Lung (tissue), 11 donors: ENCODE measurements at regions not wholly inside any gene's neighbourhood (a gene's known extent, or its start where the extent isn't known, plus 50 kb on each side); places are given as distances from the start of the nearest gene placed in this dataset.

Source experiments
- ATAC-seq: fragments of 200-7000 bp; cut with Tn5 transposase; one replicate; pipeline ENCODE4 v1.9.1; 2020; ENCODE audit warnings: moderate number of reproducible peaks; ENCODE audit not compliant: insufficient read depth, low FRiP score
- DNase-seq, 3 donors: peaks; one replicate each; pipeline ENCODE4 v3.0.0-alpha.2; 2013 to 2017
- H3K27ac ChIP-seq, 2 donors: one replicate each; pipeline ENCODE4 v1.5.1; 2013; ENCODE audit warnings: mild to moderate bottlenecking in 2 of 2, moderate library complexity in 2 of 2, control low read depth in 1 of 2, inconsistent platforms in 1 of 2, low read depth in 1 of 2, low read length in 1 of 2
- H3K27me3 ChIP-seq, 3 donors: one replicate each; pipeline ENCODE4 v1.5.1; 2013; ENCODE audit warnings: low read length in 2 of 3; ENCODE audit not compliant: control insufficient read depth in 3 of 3, insufficient read depth in 3 of 3
- H3K36me3 ChIP-seq, 4 donors: one replicate each; pipeline ENCODE4 v1.5.1; 2013; ENCODE audit warnings: low read length in 4 of 4, mild to moderate bottlenecking in 1 of 4, moderate library complexity in 1 of 4; ENCODE audit not compliant: control insufficient read depth in 4 of 4, insufficient read depth in 4 of 4
- H3K4me1 ChIP-seq, 5 donors: one replicate each; pipeline ENCODE4 v1.5.1; 2013; ENCODE audit warnings: low read length in 5 of 5, mild to moderate bottlenecking in 2 of 5, moderate library complexity in 1 of 5; ENCODE audit not compliant: control insufficient read depth in 5 of 5, insufficient read depth in 5 of 5
- H3K4me3 ChIP-seq: one replicate; pipeline ENCODE4 v1.5.1; 2013; ENCODE audit warnings: mild to moderate bottlenecking, control low read depth, moderate library complexity
- H3K9ac ChIP-seq, 2 donors: one replicate each; pipeline ENCODE4 v1.5.1; 2013; ENCODE audit warnings: low read length in 2 of 2, control low read depth in 1 of 2; ENCODE audit not compliant: insufficient read depth in 1 of 2
- H3K9me3 ChIP-seq, 4 donors: one replicate each; pipeline ENCODE4 v1.5.1; 2013; ENCODE audit warnings: low read length in 3 of 4, mild to moderate bottlenecking in 1 of 4, moderate library complexity in 1 of 4; ENCODE audit not compliant: control insufficient read depth in 4 of 4, insufficient read depth in 3 of 4
- WGBS, 2 donors: extraction: QIAGEN DNeasy Blood & Tissue Kit; methylation state at CpG; one replicate each; pipeline ENCODE4 v1.1.7; 2013; 5-methylcytosine and 5-hydroxymethylcytosine counted together
- TF ChIP-seq, protein P1 (sequence below): IDR thresholded peaks from 2 replicates; pipeline ENCODE4 v1.5.1; 2012; ENCODE audit warnings: mild to moderate bottlenecking; ENCODE audit errors: control extremely low read depth, extremely low read depth
- donor health status: control.
- donor health status: control.
- donor health status: Bipolar disorder and iron deficiency.
- donor health status: healthy.
- donor health status: DM: yes; HTN: yes; CAD: no.

DNA sequence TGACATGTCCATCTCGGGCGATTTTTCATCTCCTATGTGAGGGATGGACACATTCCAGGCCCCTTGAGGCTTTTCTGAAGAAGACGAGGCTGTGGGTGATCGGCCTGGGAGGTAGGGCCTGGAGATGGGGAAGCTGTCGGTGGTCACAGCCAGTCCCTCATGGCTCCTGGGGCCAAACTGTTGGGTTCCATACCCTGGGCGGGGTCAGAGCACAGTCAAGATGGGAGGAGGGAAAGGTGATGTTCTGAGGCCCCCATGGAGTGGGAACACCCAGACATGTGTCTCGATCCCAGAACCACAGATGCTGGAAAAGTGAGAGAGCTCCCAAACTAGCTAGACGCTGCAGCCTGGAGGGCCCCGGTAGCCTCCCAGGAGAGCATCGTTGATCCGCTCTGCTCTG is 157.5 kb upstream of the C1orf174 start:
- no peak overlapping the region for H3K4me3 ChIP-seq
- H3K27me3 ChIP-seq = no peaks in the 10 kb centered on the region
- H3K4me1 ChIP-seq = no peaks in the 10 kb centered on the region
- DNase-seq = no peak
- ATAC-seq = no peak
- no peak overlapping the region for H3K9ac ChIP-seq
- H3K36me3 ChIP-seq = no peaks in the 10 kb centered on the region
- WGBS, 2 donors = 84 to 85% methylated on average over 11 of the region's 11 CpGs
- peaks cover 0 to 2% (median 0%) of the 10 kb centered on the region in 4 donors for H3K9me3 ChIP-seq
- no peak overlapping the region for H3K27ac ChIP-seq
- TF ChIP-seq, protein P1, sequence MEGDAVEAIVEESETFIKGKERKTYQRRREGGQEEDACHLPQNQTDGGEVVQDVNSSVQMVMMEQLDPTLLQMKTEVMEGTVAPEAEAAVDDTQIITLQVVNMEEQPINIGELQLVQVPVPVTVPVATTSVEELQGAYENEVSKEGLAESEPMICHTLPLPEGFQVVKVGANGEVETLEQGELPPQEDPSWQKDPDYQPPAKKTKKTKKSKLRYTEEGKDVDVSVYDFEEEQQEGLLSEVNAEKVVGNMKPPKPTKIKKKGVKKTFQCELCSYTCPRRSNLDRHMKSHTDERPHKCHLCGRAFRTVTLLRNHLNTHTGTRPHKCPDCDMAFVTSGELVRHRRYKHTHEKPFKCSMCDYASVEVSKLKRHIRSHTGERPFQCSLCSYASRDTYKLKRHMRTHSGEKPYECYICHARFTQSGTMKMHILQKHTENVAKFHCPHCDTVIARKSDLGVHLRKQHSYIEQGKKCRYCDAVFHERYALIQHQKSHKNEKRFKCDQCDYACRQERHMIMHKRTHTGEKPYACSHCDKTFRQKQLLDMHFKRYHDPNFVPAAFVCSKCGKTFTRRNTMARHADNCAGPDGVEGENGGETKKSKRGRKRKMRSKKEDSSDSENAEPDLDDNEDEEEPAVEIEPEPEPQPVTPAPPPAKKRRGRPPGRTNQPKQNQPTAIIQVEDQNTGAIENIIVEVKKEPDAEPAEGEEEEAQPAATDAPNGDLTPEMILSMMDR = no peak

DNA sequence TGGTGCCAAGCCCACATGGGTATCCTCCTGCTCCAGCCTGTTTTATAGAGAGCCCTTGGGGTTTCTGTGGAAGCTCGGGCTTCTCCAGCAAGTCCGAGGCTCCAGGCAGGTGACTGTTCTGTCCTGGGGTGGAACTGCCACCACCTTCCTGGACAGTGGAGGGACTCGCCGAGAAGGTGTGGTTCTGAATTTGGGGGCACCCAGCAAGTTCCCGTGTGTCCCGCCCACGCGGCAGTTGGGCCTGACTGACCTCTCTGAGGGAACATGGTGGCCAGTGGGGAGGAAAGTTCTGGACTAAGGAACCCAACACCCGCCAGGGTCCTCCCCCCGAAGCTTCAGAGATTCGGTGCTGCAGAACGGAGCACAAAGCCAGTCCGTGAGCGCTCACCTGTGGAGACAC is 158.1 kb upstream of the C1orf174 start:
- H3K9me3 ChIP-seq = peaks cover 0 to 2% (median 0%) of the 10 kb centered on the region in 4 donors
- ATAC-seq (no peak), DNase-seq (no peak)
- no peaks in the 10 kb centered on the region for H3K36me3 ChIP-seq
- H3K9ac ChIP-seq = no peak overlapping the region
- H3K27me3 ChIP-seq = no peaks in the 10 kb centered on the region
- TF ChIP-seq, protein P1 = no peak
- no peak overlapping the region for H3K4me3 ChIP-seq
- no peak overlapping the region for H3K27ac ChIP-seq
- H3K4me1 ChIP-seq = no peaks in the 10 kb centered on the region
- 91 to 92% methylated on average over 14 of the region's 14 CpGs for WGBS, 2 donors

DNA sequence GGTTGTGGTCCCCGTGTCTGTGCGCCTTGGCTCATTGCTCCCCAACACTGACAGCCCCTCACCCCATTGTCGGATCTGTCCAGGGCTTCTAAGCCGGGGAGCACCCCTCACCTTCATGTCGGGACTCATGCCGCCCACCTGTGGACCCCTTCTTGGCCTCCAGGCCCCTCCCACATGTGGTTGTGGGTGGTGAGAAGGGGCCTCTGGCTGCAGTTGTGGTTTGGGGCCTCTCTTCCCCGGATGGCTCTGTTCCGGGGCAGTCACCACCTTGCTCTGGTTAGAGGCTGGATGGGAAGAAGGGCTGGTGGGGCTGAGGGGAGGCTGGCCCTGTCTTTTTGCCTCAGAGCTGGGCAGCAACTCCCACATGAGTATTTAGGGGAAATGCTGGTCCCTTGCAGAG is 158.6 kb upstream of the C1orf174 start:
- no peaks in the 10 kb centered on the region for H3K36me3 ChIP-seq
- no peaks in the 10 kb centered on the region for H3K4me1 ChIP-seq
- WGBS, 2 donors = 74 to 92% methylated on average over 8 of the region's 8 CpGs
- H3K4me3 ChIP-seq = no peak overlapping the region
- H3K27me3 ChIP-seq = no peaks in the 10 kb centered on the region
- DNase-seq (no peak), ATAC-seq (no peak)
- TF ChIP-seq, protein P1 = no peak
- H3K9me3 ChIP-seq = peaks cover 0 to 2% (median 0%) of the 10 kb centered on the region in 4 donors
- no peak overlapping the region for H3K27ac ChIP-seq
- H3K9ac ChIP-seq = no peak overlapping the region

DNA sequence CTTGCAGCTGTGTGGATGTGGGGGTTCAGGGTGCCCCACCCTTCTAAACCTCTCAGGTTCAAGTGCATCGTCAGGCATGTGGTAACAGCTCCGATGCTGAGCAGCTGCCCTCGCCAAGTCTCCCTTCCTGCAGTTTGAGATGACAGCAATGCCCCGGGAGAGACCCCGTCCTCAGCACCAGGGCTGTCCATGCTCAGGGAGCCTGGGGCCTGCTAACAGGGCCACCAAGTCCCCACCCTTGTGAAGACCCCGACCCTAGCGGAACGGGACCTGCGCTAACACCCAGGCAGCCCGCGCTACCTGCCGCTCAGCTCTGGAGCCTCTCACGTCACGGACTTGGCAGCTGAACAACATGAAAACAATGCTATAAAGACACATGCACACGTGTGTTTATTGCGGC is 159.2 kb upstream of the C1orf174 start:
- H3K27me3 ChIP-seq = no peaks in the 10 kb centered on the region
- ATAC-seq = no peak
- 79 to 80% methylated on average over 16 of the region's 16 CpGs for WGBS, 2 donors
- H3K4me1 ChIP-seq = no peaks in the 10 kb centered on the region
- TF ChIP-seq, protein P1 = no peak
- H3K4me3 ChIP-seq = no peak overlapping the region
- H3K36me3 ChIP-seq = no peaks in the 10 kb centered on the region
- peaks cover 0 to 2% (median 0%) of the 10 kb centered on the region in 4 donors for H3K9me3 ChIP-seq
- H3K9ac ChIP-seq = no peak overlapping the region
- DNase-seq = no peak
- H3K27ac ChIP-seq = no peak overlapping the region
